ENCODE measurements at regions not wholly inside any gene's neighbourhood (a gene's known extent, or its start where the extent isn't known, plus 50 kb on each side); places are given as distances from the start of the nearest gene placed in this dataset.

GRCh38 chr13:50136678-50137077, 121.4 kb downstream of the KCNRG start:
- no peak for TF ChIP-seq CTCF (IDR thresholded peaks at IDR 0.05; ENCODE audit: low read length)
- TF ChIP-seq EZH2 (IDR thresholded peaks at IDR 0.05; ENCODE audit: borderline replicate concordance, low read length) = no peak

Data from OCI-LY1 (cell line).